DND-41 (cell line): ENCODE measurements at regions not wholly inside any gene's neighbourhood (a gene's known extent, or its start where the extent isn't known, plus 50 kb on each side); places are given as distances from the start of the nearest gene placed in this dataset.

Experiments used
- ATAC-seq: fragments of 200-7000 bp; cut with Tn5 transposase; 3 replicates; pipeline ENCODE4 v1.9.1; 2021; ENCODE audit warnings: low read depth; ENCODE audit not compliant: insufficient read depth
- DNase-seq: peaks from one replicate; pipeline ENCODE4 v3.0.0-alpha.2; 2020
- H2AFZ ChIP-seq: 2 replicates; pipeline ENCODE4 v1.6.0; 2012; ENCODE audit warnings: low read depth, low read length
- H3K27ac ChIP-seq: 2 replicates; pipeline ENCODE4 v1.5.1; 2012; ENCODE audit warnings: low read length, inconsistent platforms
- H3K27me3 ChIP-seq: fragments of 200-600 bp; sonication (generic); 2 replicates; pipeline ENCODE4 v1.6.0; 2012; ENCODE audit warnings: low read length, mild to moderate bottlenecking, inconsistent platforms; ENCODE audit not compliant: insufficient read depth, poor library complexity
- H3K36me3 ChIP-seq: 2 replicates; pipeline ENCODE4 v1.5.1; 2012; ENCODE audit warnings: low read length, inconsistent platforms; ENCODE audit not compliant: insufficient read depth
- H3K4me1 ChIP-seq: 2 replicates; pipeline ENCODE4 v1.5.1; 2012; ENCODE audit warnings: mild to moderate bottlenecking, low read length; ENCODE audit not compliant: insufficient read depth
- H3K4me2 ChIP-seq: 2 replicates; pipeline ENCODE4 v1.6.0; 2012; ENCODE audit warnings: mild to moderate bottlenecking, moderate library complexity, low read length, inconsistent platforms; ENCODE audit not compliant: insufficient read depth
- H3K4me3 ChIP-seq, 2 experiments: fragments of 200-600 bp in 1 of 2; shearing (Covaris generic) in 1 of 2; 2 replicates each; pipeline ENCODE4 v1.5.1; 2012 to 2016; ENCODE audit warnings: inconsistent platforms in 2 of 2, low read length in 2 of 2, mild to moderate bottlenecking in 2 of 2, low read depth in 1 of 2, moderate library complexity in 1 of 2
- H3K79me2 ChIP-seq: 2 replicates; pipeline ENCODE4 v1.6.0; 2012; ENCODE audit warnings: low read length, inconsistent platforms; ENCODE audit not compliant: insufficient read depth
- H3K9ac ChIP-seq: 2 replicates; pipeline ENCODE4 v1.6.0; 2012; ENCODE audit warnings: low read depth, mild to moderate bottlenecking, inconsistent platforms, low read length, moderate library complexity
- H3K9me3 ChIP-seq: 2 replicates; pipeline ENCODE4 v1.5.1; 2012; ENCODE audit warnings: low read length, moderate library complexity, mild to moderate bottlenecking, inconsistent platforms; ENCODE audit not compliant: insufficient read depth, severe bottlenecking
- H4K20me1 ChIP-seq: 2 replicates; pipeline ENCODE4 v1.6.0; 2012; ENCODE audit warnings: low read length; ENCODE audit not compliant: insufficient read depth
- EZH2 ChIP-seq: IDR thresholded peaks from 3 replicates; pipeline ENCODE4 v1.6.1; 2012; ENCODE audit warnings: borderline replicate concordance, low read depth, mild to moderate bottlenecking, moderate library complexity, low read length, inconsistent platforms; ENCODE audit not compliant: severe bottlenecking
- TF ChIP-seq, protein P1 (sequence below): IDR thresholded peaks from 2 replicates; pipeline ENCODE4 v1.5.1; 2012; ENCODE audit warnings: borderline replicate concordance, low read length, moderate library complexity, mild to moderate bottlenecking; ENCODE audit not compliant: poor library complexity, severe bottlenecking; ENCODE audit errors: extremely low read depth

DNA sequence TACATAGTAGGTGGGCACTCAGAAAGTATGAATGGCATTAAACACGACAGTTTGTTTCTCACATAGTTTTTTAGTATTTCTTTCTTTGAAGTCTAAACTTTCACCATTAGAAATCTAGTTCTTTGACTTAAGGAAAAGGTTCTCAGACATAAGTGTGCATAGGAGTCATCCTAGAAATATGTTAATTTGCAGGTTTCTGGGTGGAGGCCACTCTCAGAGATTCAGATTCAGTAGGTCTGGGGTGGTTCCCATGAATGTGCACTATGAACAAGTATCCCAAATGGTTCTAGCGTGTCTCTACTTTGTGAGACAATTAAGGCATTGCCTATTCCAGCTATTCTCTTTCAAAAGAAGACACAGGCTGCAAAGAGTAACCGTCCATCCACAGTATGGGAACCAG lies 119.3 kb downstream of the NGF start:
- no peak for TF ChIP-seq EZH2
- TF ChIP-seq, protein P1, sequence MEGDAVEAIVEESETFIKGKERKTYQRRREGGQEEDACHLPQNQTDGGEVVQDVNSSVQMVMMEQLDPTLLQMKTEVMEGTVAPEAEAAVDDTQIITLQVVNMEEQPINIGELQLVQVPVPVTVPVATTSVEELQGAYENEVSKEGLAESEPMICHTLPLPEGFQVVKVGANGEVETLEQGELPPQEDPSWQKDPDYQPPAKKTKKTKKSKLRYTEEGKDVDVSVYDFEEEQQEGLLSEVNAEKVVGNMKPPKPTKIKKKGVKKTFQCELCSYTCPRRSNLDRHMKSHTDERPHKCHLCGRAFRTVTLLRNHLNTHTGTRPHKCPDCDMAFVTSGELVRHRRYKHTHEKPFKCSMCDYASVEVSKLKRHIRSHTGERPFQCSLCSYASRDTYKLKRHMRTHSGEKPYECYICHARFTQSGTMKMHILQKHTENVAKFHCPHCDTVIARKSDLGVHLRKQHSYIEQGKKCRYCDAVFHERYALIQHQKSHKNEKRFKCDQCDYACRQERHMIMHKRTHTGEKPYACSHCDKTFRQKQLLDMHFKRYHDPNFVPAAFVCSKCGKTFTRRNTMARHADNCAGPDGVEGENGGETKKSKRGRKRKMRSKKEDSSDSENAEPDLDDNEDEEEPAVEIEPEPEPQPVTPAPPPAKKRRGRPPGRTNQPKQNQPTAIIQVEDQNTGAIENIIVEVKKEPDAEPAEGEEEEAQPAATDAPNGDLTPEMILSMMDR, result no peak
- Histone ChIP-seq H3K9me3 (no peaks in the 10 kb centered on the region), H4K20me1 (no peaks in the 10 kb centered on the region), H3K27ac (no peak overlapping the region), H3K79me2 (no peaks in the 10 kb centered on the region), H3K27me3 (no peaks in the 10 kb centered on the region), H3K4me2 (no peak overlapping the region), H2AFZ (no peak overlapping the region), H3K36me3 (no peaks in the 10 kb centered on the region), H3K9ac (no peak overlapping the region), H3K4me3 (no peak overlapping the region), H3K4me1 (no peaks in the 10 kb centered on the region)
- ATAC-seq, result no peak
- DNase-seq, result no peak

DNA sequence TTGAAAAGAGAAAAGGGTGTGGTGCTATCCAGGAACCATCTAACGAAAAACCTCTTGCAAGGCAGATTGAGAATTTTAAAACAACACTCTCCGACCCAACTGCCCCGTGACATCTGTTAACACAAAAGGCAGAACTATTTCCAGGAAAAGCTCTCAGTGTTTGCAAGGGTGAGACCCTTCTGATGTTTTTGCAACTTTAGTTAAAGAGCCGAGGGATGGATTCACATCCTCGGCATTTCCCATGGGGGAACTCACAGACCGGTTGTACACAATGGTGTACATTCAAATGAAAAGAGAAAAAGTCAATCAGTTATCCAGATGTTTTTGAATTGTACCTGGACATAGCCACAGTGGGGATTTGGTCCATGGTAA lies 120.0 kb downstream of the NGF start:
- Histone ChIP-seq H3K9me3 (no peaks in the 10 kb centered on the region), H4K20me1 (no peaks in the 10 kb centered on the region), H3K27me3 (no peaks in the 10 kb centered on the region), H3K9ac (no peak overlapping the region), H2AFZ (no peak overlapping the region), H3K4me3 (no peak overlapping the region), H3K27ac (no peak overlapping the region), H3K4me2 (no peak overlapping the region), H3K79me2 (no peaks in the 10 kb centered on the region), H3K36me3 (no peaks in the 10 kb centered on the region), H3K4me1 (no peaks in the 10 kb centered on the region)
- TF ChIP-seq EZH2, result no peak
- TF ChIP-seq, protein P1, result no peak
- DNase-seq, result no peak
- ATAC-seq, result no peak

- H3K4me2 ChIP-seq, result no peak overlapping the region
These were observed 120.7 kb downstream of the NGF start for GRCh38 chr1:115217150-115218033.

More at GRCh38 chr1:115217150-115218033, 120.7 kb downstream of the NGF start:
- Histone ChIP-seq H3K79me2 (no peaks in the 10 kb centered on the region), H3K27me3 (no peaks in the 10 kb centered on the region), H3K27ac (no peak overlapping the region), H3K4me1 (no peaks in the 10 kb centered on the region), H3K9ac (no peak overlapping the region), H3K36me3 (no peaks in the 10 kb centered on the region), H3K4me3 (no peak overlapping the region), H3K9me3 (no peaks in the 10 kb centered on the region), H2AFZ (no peak overlapping the region), H4K20me1 (no peaks in the 10 kb centered on the region)
- DNase-seq, result no peak
- no peak for ATAC-seq
- TF ChIP-seq, protein P1, result no peak
